Mesothelial cell of epicardium (in vitro differentiated cells): ENCODE measurements at regions not wholly inside any gene's neighbourhood (a gene's known extent, or its start where the extent isn't known, plus 50 kb on each side); places are given as distances from the start of the nearest gene placed in this dataset.

Experiments
- DNase-seq, 2 experiments: peaks; one replicate each; pipeline ENCODE4 v3.0.0; 2021; ENCODE audit warnings: low spot score in 2 of 2; ENCODE audit not compliant: unreplicated experiment in 2 of 2
- H3K27ac Mint-ChIP-seq: 2 replicates; pipeline ENCODE4 v1.8.0; 2021; ENCODE audit warnings: mixed read lengths
- H3K27me3 Mint-ChIP-seq: 2 replicates; pipeline ENCODE4 v1.8.0; 2021; ENCODE audit warnings: low read depth, mixed read lengths
- H3K36me3 Mint-ChIP-seq: 2 replicates; pipeline ENCODE4 v1.8.0; 2021; ENCODE audit warnings: mixed read lengths
- H3K4me1 Mint-ChIP-seq: 2 replicates; pipeline ENCODE4 v1.8.0; 2021; ENCODE audit warnings: mixed read lengths
- H3K4me3 Mint-ChIP-seq: 2 replicates; pipeline ENCODE4 v1.8.0; 2021; ENCODE audit warnings: mild to moderate bottlenecking, moderate library complexity, mixed read lengths
- H3K9me3 Mint-ChIP-seq: 2 replicates; pipeline ENCODE4 v1.8.0; 2021; ENCODE audit warnings: mixed read lengths
- TF ChIP-seq, protein P1 (sequence below): fragments of 200-600 bp; sonication (generic); IDR thresholded peaks from one replicate; pipeline ENCODE4 v1.5.0; 2021; ENCODE audit warnings: antibody characterized with exemption; ENCODE audit not compliant: unreplicated experiment

DNA sequence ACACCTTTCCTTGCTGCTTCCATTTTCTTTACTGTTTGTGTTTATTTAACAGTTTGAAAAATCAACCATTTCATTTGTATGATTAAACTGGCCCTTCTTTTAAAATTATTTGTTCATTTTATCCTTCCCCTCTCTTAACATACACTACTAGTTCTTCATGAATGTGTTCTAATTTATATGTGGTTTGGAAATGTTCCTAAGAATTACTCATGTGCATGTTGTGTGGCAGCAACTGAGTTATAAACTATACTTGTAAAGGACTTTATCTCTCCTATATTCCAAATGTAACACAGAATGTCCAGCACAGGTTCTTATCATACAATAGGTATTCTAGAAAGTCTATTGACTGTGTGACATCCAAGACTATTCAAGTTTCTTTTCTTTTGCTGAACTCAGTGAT, 358.2 kb upstream of the MEF2C start:
- Mint-ChIP-seq H3K9me3 (no peaks in the 10 kb centered on the region), H3K27me3 (no peaks in the 10 kb centered on the region), H3K27ac (no peak overlapping the region), H3K36me3 (no peaks in the 10 kb centered on the region), H3K4me3 (no peak overlapping the region), H3K4me1 (peaks cover 2% of the 10 kb centered on the region)
- no peak for DNase-seq
- TF ChIP-seq, protein P1, sequence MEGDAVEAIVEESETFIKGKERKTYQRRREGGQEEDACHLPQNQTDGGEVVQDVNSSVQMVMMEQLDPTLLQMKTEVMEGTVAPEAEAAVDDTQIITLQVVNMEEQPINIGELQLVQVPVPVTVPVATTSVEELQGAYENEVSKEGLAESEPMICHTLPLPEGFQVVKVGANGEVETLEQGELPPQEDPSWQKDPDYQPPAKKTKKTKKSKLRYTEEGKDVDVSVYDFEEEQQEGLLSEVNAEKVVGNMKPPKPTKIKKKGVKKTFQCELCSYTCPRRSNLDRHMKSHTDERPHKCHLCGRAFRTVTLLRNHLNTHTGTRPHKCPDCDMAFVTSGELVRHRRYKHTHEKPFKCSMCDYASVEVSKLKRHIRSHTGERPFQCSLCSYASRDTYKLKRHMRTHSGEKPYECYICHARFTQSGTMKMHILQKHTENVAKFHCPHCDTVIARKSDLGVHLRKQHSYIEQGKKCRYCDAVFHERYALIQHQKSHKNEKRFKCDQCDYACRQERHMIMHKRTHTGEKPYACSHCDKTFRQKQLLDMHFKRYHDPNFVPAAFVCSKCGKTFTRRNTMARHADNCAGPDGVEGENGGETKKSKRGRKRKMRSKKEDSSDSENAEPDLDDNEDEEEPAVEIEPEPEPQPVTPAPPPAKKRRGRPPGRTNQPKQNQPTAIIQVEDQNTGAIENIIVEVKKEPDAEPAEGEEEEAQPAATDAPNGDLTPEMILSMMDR: no peak

DNA sequence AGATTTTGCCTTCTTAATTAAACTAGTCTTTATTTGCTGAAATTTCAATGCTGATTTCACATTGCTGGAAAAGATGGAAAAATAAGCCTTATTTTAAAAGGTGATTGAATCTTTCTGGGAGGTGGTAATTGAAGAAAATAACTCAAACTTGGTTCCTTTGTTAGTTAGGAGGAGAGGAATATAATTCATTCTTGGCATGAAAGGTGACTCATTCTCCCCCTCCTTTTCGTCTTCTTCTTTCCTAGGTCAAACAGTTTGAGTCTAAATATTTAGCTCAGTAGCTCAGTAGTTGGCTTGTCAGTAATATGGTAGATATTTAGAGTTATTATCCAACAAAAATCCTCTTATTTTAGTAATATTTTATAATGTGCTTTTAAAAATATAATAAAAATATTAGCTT, 353.9 kb upstream of the MEF2C start:
- H3K36me3 Mint-ChIP-seq: no peaks in the 10 kb centered on the region
- no peak overlapping the region for H3K27ac Mint-ChIP-seq
- H3K4me1 Mint-ChIP-seq: peaks cover 11% of the 10 kb centered on the region
- no peaks in the 10 kb centered on the region for H3K27me3 Mint-ChIP-seq
- H3K9me3 Mint-ChIP-seq: no peaks in the 10 kb centered on the region
- no peak overlapping the region for H3K4me3 Mint-ChIP-seq
- no peak for DNase-seq
- TF ChIP-seq, protein P1: no peak

DNA sequence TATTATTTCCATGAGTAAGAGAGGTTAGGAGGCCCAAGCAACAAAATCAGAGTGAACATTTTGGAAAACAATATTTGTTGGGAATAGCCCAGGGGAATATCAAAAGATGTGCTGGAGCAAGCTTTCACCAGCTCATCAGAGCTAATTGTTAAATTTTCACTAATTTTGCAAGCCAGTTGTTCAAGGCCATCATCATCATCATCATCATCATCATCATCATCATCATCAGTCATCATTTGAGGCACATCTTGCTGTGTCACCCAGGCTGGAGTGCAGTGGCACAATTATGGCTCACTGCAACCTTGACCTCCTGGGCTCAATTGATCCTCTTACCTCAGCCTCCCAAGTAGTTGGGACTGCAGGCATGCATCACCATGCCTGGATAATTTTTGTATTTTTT, 350.5 kb upstream of the MEF2C start:
- peaks cover 16% of the 10 kb centered on the region for H3K4me1 Mint-ChIP-seq
- no peaks in the 10 kb centered on the region for H3K27me3 Mint-ChIP-seq
- TF ChIP-seq, protein P1: no peak
- H3K4me3 Mint-ChIP-seq: no peak overlapping the region
- no peak overlapping the region for H3K27ac Mint-ChIP-seq
- no peak for DNase-seq
- H3K9me3 Mint-ChIP-seq: no peaks in the 10 kb centered on the region
- no peaks in the 10 kb centered on the region for H3K36me3 Mint-ChIP-seq

DNA sequence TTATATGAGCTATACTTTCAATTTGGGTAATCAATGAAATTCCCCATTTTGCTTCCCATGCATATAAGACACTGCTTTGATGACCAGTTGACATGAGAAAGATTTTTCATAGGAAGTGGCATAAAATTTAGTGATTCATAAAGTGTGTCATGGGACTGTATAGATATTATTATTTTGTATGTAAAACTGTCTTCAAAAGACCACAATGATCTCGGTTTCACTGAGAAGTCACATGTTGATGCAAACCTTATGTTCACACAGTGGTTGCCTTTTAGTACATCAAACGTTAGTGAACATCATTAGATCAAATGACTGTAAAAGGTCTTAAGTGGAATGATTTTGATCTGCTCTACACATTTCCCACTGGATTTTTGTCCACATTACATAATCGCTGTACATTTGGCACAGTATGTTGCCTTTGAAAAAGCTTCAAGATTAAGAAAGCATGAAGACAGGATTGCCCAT, 349.2 kb upstream of the MEF2C start:
- Mint-ChIP-seq H3K4me3 (no peak overlapping the region), H3K9me3 (peaks cover under 1% of the 10 kb centered on the region), H3K36me3 (no peaks in the 10 kb centered on the region), H3K4me1 (peaks cover 16% of the 10 kb centered on the region), H3K27me3 (no peaks in the 10 kb centered on the region), H3K27ac (no peak overlapping the region)
- DNase-seq: no peak
- TF ChIP-seq, protein P1: no peak

DNA sequence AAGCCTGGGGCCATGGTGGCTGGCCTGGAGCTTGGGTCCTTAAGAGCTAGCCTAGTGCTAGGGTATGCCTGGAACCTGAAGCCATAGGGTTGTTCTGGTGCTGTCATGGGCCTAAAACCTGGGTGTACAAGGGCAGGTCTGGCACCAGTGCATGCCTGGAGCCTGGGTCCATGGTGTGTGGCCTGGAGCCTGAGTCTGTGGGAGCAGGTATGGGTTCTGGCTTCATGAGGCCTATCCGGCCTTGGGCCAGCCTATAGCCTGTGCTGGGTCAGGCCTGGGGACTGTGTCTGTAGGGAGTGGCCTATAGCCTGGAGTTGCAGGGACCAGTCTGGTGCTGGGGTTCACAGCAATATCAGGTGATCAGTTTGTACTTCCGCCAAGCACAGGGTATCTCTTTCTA, 347.2 kb upstream of the MEF2C start:
- Mint-ChIP-seq H3K36me3 (no peaks in the 10 kb centered on the region), H3K9me3 (peaks cover 4% of the 10 kb centered on the region), H3K4me1 (peaks cover 14% of the 10 kb centered on the region), H3K27ac (no peak overlapping the region), H3K27me3 (no peaks in the 10 kb centered on the region), H3K4me3 (no peak overlapping the region)
- peak; percentile 13 to 36 for DNase-seq
- TF ChIP-seq, protein P1: no peak
